Stomach (tissue), 8 donors: ENCODE measurements at regions not wholly inside any gene's neighbourhood (a gene's known extent, or its start where the extent isn't known, plus 50 kb on each side); places are given as distances from the start of the nearest gene placed in this dataset.
"Not testable (repeated sequence)": the region's sequence is repeated elsewhere in the genome, so short reads cannot be mapped to it uniquely, and the experiment has no call there.

Experiments
- DNase-seq, 2 donors: peaks; one replicate each; pipeline versions ENCODE4 v3.0.0 to v3.0.0-alpha.2; 2013 to 2019
- H3K27ac ChIP-seq, 5 donors: fragments of 200-600 bp in 4 of 5; sonication (generic) in 4 of 5; one replicate each; pipeline ENCODE4 v1.5.1; 2013 to 2019; ENCODE audit warnings: mild to moderate bottlenecking in 1 of 5, moderate library complexity in 1 of 5
- H3K27me3 ChIP-seq, 3 donors: fragments of 200-600 bp; sonication (generic); one replicate each; pipeline ENCODE4 v1.5.1; 2017 to 2019; ENCODE audit warnings: mixed run types in 1 of 3
- H3K36me3 ChIP-seq, 4 donors: fragments of 200-600 bp; sonication (generic); 1 replicate in 3 of 4; 2 replicates in 1 of 4; pipeline ENCODE4 v1.5.1; 2016 to 2019
- H3K4me1 ChIP-seq, 4 donors: fragments of 200-600 bp; sonication (generic); one replicate each; pipeline ENCODE4 v1.5.1; 2016 to 2019
- H3K4me3 ChIP-seq, 4 donors: fragments of 200-600 bp; sonication (generic) in 3 of 4; one replicate each; pipeline ENCODE4 v1.5.1; 2016 to 2019; ENCODE audit warnings: mild to moderate bottlenecking in 1 of 4
- H3K9me3 ChIP-seq, 4 donors: fragments of 200-600 bp; sonication (generic); one replicate each; pipeline ENCODE4 v1.5.1; 2016 to 2019
- EP300 ChIP-seq: sonication (generic); formaldehyde crosslinking; IDR thresholded peaks from one replicate; pipeline ENCODE4 v1.6.1; 2017; ENCODE audit warnings: antibody characterized with exemption
- POLR2A ChIP-seq, 4 donors: fragments of 450-650 bp; IDR thresholded peaks; one replicate each; pipeline ENCODE4 v1.6.1; 2016; ENCODE audit warnings: antibody characterized with exemption in 4 of 4, control low read depth in 2 of 4, mild to moderate bottlenecking in 1 of 4, moderate library complexity in 1 of 4
- POLR2AphosphoS5 ChIP-seq, 3 donors: sonication (generic); formaldehyde crosslinking; IDR thresholded peaks; one replicate each; pipeline ENCODE4 v1.6.1; 2016; ENCODE audit warnings: antibody characterized with exemption in 3 of 3
- WGBS, 5 donors: extraction: QIAGEN DNeasy Blood & Tissue Kit in 3 of 5; methylation state at CpG; one replicate each; pipeline versions ENCODE4 v1.1.5 to v1.1.7; 2013 to 2018; 5-methylcytosine and 5-hydroxymethylcytosine counted together
- intact Hi-C: fragments of 100-400 bp; cut with DNase I; formaldehyde crosslinking; loops from one replicate; pipeline ENCODE4 v1.15.1; 2023; ENCODE audit warnings: low total_unique reads
- TF ChIP-seq, protein P1 (sequence below), 7 experiments: fragments of 450-650 bp in 4 of 7; fragments of 200-600 bp in 3 of 7; sonication (generic) in 3 of 7; IDR thresholded peaks; one replicate each; pipeline ENCODE4 v1.5.1; 2016 to 2019; ENCODE audit warnings: antibody characterized with exemption in 7 of 7, control low read depth in 2 of 7, mild to moderate bottlenecking in 1 of 7
- donor health status: healthy with polysubstance abuse.
- donor health status: Bipolar disorder and iron deficiency.
- donor health status: healthy.

DNA sequence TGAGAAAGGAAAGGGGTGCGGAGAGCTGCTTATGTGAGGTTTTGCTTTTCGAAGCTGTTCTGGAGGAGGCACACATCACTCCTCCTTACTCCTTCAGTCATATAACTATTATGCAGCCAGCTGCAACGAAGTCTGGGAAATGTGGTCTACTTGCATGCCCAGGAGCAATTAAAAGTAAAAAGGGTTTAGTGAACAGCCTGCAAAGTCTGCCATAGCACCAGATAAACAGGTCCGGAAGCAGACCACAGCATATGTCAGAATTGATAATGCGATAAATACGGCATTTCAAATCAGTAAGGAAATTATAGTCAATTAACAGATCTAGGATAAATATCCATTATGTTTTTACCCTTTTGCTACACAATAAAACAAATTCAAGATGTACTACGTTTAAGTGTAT, 99.5 kb downstream of the POLR2M start:
- no peaks in the 10 kb centered on the region for H3K36me3 ChIP-seq
- H3K9me3 ChIP-seq: peaks cover 0 to 6% (median 0%) of the 10 kb centered on the region in 4 donors
- WGBS, 5 donors: 67 to 74% (median 71%) methylated on average over 7 of the region's 7 CpGs
- intact Hi-C loops: no loop called here
- TF ChIP-seq, protein P1, sequence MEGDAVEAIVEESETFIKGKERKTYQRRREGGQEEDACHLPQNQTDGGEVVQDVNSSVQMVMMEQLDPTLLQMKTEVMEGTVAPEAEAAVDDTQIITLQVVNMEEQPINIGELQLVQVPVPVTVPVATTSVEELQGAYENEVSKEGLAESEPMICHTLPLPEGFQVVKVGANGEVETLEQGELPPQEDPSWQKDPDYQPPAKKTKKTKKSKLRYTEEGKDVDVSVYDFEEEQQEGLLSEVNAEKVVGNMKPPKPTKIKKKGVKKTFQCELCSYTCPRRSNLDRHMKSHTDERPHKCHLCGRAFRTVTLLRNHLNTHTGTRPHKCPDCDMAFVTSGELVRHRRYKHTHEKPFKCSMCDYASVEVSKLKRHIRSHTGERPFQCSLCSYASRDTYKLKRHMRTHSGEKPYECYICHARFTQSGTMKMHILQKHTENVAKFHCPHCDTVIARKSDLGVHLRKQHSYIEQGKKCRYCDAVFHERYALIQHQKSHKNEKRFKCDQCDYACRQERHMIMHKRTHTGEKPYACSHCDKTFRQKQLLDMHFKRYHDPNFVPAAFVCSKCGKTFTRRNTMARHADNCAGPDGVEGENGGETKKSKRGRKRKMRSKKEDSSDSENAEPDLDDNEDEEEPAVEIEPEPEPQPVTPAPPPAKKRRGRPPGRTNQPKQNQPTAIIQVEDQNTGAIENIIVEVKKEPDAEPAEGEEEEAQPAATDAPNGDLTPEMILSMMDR (IDR thresholded peaks at IDR 0.05): no peak
- TF ChIP-seq EP300: no peak
- TF ChIP-seq POLR2A (IDR thresholded peaks at IDR 0.05): no peak
- no peak for TF ChIP-seq POLR2AphosphoS5 (IDR thresholded peaks at IDR 0.05)
- no peak for DNase-seq
- H3K4me1 ChIP-seq: no peaks in the 10 kb centered on the region
- H3K27ac ChIP-seq: no peak overlapping the region
- no peak overlapping the region for H3K4me3 ChIP-seq
- H3K27me3 ChIP-seq: no peaks in the 10 kb centered on the region

DNA sequence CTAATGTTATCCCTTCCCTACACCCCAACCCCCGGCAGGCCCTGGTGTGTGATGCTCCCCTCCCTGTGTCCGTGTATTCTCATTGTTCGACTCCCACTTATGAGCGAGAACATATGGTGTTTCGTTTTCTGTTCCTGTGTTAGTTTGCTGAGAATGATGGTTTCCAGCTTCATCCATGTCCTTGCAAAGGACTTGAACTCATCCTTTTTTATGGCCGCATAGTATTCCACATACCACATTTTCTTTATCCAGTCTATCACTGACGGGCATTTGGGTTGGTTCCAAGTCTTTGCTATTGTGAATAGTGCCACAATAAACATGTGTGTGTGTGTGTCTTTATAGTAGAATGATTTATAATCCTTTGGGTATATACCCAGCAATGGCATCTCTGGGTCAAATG, 102.8 kb downstream of the POLR2M start:
- intact Hi-C loops, H3K4me3 ChIP-seq, H3K9me3 ChIP-seq, H3K27me3 ChIP-seq, H3K27ac ChIP-seq, H3K36me3 ChIP-seq, H3K4me1 ChIP-seq, DNase-seq: not testable (repeated sequence)
- WGBS, 5 donors: 92 to 96% (median 94%) methylated on average over 7 of the region's 7 CpGs

DNA sequence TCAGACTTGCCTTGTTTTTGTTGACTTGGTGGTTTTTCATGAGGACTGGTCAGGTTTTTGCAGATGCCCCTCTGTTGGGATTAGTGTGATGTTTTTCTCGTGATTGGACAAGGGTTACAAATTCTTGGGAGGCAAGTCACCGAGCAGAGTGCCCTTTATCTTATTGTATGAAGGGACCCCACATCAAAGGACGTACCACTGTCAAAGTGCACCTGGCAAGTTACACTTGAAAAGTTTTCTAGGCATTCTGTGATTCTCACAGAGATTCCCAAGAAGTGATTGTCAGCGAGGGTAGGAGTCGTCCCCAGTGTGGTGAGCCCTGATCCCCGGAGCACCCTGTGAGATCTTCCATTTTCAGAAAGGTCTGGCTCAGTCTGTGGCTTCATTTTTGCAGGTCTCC, 110.1 kb downstream of the POLR2M start:
- H3K27me3 ChIP-seq: peaks cover 0 to 15% (median 0%) of the 10 kb centered on the region in 3 donors
- TF ChIP-seq EP300: no peak
- TF ChIP-seq, protein P1 (IDR thresholded peaks at IDR 0.05): no peak
- TF ChIP-seq POLR2AphosphoS5 (IDR thresholded peaks at IDR 0.05): no peak
- TF ChIP-seq POLR2A (IDR thresholded peaks at IDR 0.05): no peak
- H3K9me3 ChIP-seq: no peaks in the 10 kb centered on the region
- no peak for DNase-seq
- H3K4me1 ChIP-seq: no peaks in the 10 kb centered on the region
- no peak overlapping the region for H3K27ac ChIP-seq
- no peaks in the 10 kb centered on the region for H3K36me3 ChIP-seq
- no peak overlapping the region for H3K4me3 ChIP-seq
- WGBS, 5 donors: 57 to 74% (median 65%) methylated on average over 6 of the region's 6 CpGs
- intact Hi-C loops: no loop called here

DNA sequence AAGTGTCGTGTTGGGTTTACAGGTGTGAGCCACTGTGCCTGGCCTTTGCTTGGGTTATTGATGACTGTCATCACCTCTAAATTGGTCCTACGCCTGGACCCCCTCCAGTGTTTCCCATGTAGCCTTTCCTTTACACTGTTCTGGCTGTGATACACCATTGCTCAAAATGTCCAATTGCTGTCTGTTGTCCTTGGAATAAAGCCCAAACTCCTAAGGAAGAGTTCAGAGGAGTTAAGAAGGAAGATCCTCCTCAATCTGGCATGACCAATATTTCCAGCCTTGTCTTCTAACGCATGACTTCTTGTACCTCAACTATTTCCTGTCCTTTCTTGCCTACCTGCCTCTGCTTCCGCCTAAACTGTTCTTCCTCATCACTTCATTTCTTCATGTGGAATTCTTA, 113.1 kb downstream of the POLR2M start:
- no peaks in the 10 kb centered on the region for H3K9me3 ChIP-seq
- intact Hi-C loops: no loop called here
- 84 to 96% (median 92%) methylated on average over 4 of the region's 4 CpGs for WGBS, 5 donors

DNA sequence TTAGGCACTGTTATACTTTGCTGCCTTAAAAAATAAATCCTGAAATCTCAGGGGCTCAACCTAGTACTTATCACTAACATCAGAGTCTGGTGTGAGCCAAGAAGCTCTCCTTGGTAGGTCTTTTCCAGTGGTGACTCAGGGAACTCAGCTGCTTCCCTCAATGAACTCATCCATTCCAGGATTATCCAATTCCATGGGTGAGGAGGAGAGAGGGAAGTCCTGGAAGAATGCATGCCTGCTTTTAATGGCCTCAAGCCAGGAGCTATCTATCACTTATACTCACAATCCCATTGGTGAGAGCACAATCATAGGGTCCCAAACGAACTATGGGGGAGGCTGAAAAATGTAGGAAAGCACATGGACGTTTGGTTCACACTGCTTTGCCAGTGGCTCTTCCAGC, 113.6 kb downstream of the POLR2M start:
- no peaks in the 10 kb centered on the region for H3K4me1 ChIP-seq
- WGBS, 5 donors: 42 to 61% (median 53%) methylated on average over 2 of the region's 2 CpGs
- no peak overlapping the region for H3K27ac ChIP-seq
- TF ChIP-seq, protein P1 (IDR thresholded peaks at IDR 0.05): no peak
- TF ChIP-seq POLR2AphosphoS5 (IDR thresholded peaks at IDR 0.05) (no peak), POLR2A (IDR thresholded peaks at IDR 0.05) (no peak), EP300 (no peak)
- intact Hi-C loops: no loop called here
- H3K27me3 ChIP-seq: peaks cover 0 to 6% (median 0%) of the 10 kb centered on the region in 3 donors
- H3K4me3 ChIP-seq: no peak overlapping the region
- no peak for DNase-seq
- H3K36me3 ChIP-seq: no peaks in the 10 kb centered on the region
- no peaks in the 10 kb centered on the region for H3K9me3 ChIP-seq

More for the DNA sequence above, 113.1 kb downstream of the POLR2M start:
- no peak for DNase-seq
- no peak overlapping the region for H3K4me3 ChIP-seq
- no peaks in the 10 kb centered on the region for H3K4me1 ChIP-seq
- no peak overlapping the region for H3K27ac ChIP-seq
- TF ChIP-seq POLR2A (IDR thresholded peaks at IDR 0.05): no peak
- TF ChIP-seq, protein P1 (IDR thresholded peaks at IDR 0.05): no peak
- no peak for TF ChIP-seq EP300
- TF ChIP-seq POLR2AphosphoS5 (IDR thresholded peaks at IDR 0.05): no peak
- no peaks in the 10 kb centered on the region for H3K36me3 ChIP-seq
- peaks cover 0 to 10% (median 0%) of the 10 kb centered on the region in 3 donors for H3K27me3 ChIP-seq
